Erythroblast (primary cell): ENCODE measurements at regions not wholly inside any gene's neighbourhood (a gene's known extent, or its start where the extent isn't known, plus 50 kb on each side); places are given as distances from the start of the nearest gene placed in this dataset.

Source experiments
- GATA1 ChIP-seq: IDR thresholded peaks from 2 replicates; pipeline ENCODE4 v1.6.1; 2011; ENCODE audit warnings: low read depth, mild to moderate bottlenecking, control low read depth, low read length, moderate library complexity
- POLR2A ChIP-seq: IDR thresholded peaks from 2 replicates; pipeline ENCODE4 v1.6.1; 2011; ENCODE audit warnings: mild to moderate bottlenecking, low read length

- TF ChIP-seq POLR2A (no peak), GATA1 (no peak)
These were observed 104.5 kb upstream of the NUDT12 start for GRCh38 chr5:103667068-103667467.
